ENCODE measurements at regions not wholly inside any gene's neighbourhood (a gene's known extent, or its start where the extent isn't known, plus 50 kb on each side); places are given as distances from the start of the nearest gene placed in this dataset.
"Not testable (repeated sequence)": the region's sequence is repeated elsewhere in the genome, so short reads cannot be mapped to it uniquely, and the experiment has no call there.

- DNase-seq (ENCODE audit: low read depth in 4 of 4, low spot score in 2 of 4): no peak
Observed at GRCh38 chr3:176106380-176106779, 1090.9 kb downstream of the TBL1XR1 start.

- no peak for DNase-seq (ENCODE audit: low read depth in 4 of 4, low spot score in 2 of 4)
Observed at GRCh38 chr3:176097027-176097426, 1100.3 kb downstream of the TBL1XR1 start.

- not testable (repeated sequence) for DNase-seq (ENCODE audit: low read depth in 4 of 4, low spot score in 2 of 4)
Observed at GRCh38 chr3:176093892-176094291, 1103.4 kb downstream of the TBL1XR1 start.

GRCh38 chr3:176090727-176091126, 1106.6 kb downstream of the TBL1XR1 start:
- DNase-seq (ENCODE audit: low read depth in 4 of 4, low spot score in 2 of 4): no peak

GRCh38 chr3:176088962-176089383, 1108.3 kb downstream of the TBL1XR1 start:
- DNase-seq (ENCODE audit: low read depth in 4 of 4, low spot score in 2 of 4): no peak

GRCh38 chr3:176087066-176087697, 1110.1 kb downstream of the TBL1XR1 start:
- DNase-seq (ENCODE audit: low read depth in 4 of 4, low spot score in 2 of 4): no peak

GRCh38 chr3:176079785-176080184, 1117.5 kb downstream of the TBL1XR1 start:
- DNase-seq (ENCODE audit: low read depth in 4 of 4, low spot score in 2 of 4): no peak

GRCh38 chr3:176078906-176079305, 1118.4 kb downstream of the TBL1XR1 start:
- DNase-seq (ENCODE audit: low read depth in 4 of 4, low spot score in 2 of 4): no peak

GRCh38 chr3:176075491-176075890, 1121.8 kb downstream of the TBL1XR1 start:
- DNase-seq (ENCODE audit: low read depth in 4 of 4, low spot score in 2 of 4): no peak

GRCh38 chr3:176075046-176075445, 1122.2 kb downstream of the TBL1XR1 start:
- DNase-seq (ENCODE audit: low read depth in 4 of 4, low spot score in 2 of 4): no peak

- DNase-seq (ENCODE audit: low read depth in 4 of 4, low spot score in 2 of 4): no peak
Observed at GRCh38 chr3:176074096-176074495, 1123.2 kb downstream of the TBL1XR1 start.

- DNase-seq (ENCODE audit: low read depth in 4 of 4, low spot score in 2 of 4): no peak
Observed at GRCh38 chr3:176071943-176072342, 1125.3 kb downstream of the TBL1XR1 start.

- DNase-seq (ENCODE audit: low read depth in 4 of 4, low spot score in 2 of 4): no peak
Observed at GRCh38 chr3:176068750-176069149, 1128.5 kb downstream of the TBL1XR1 start.

- no peak for DNase-seq (ENCODE audit: low read depth in 4 of 4, low spot score in 2 of 4)
Observed at GRCh38 chr3:176058856-176059255, 1138.4 kb downstream of the TBL1XR1 start.

GRCh38 chr3:176055836-176056235, 1141.4 kb downstream of the TBL1XR1 start:
- DNase-seq (ENCODE audit: low read depth in 4 of 4, low spot score in 2 of 4): no peak

- no peak for DNase-seq (ENCODE audit: low read depth in 4 of 4, low spot score in 2 of 4)
Observed at GRCh38 chr3:176051766-176052165, 1145.5 kb downstream of the TBL1XR1 start.

- peak in 2 of 4 donors; percentile 4 to 6 for DNase-seq (ENCODE audit: low read depth in 4 of 4, low spot score in 2 of 4)
Observed at GRCh38 chr3:176046703-176047102, 1150.6 kb downstream of the TBL1XR1 start.

GRCh38 chr3:176041812-176042211, 1155.5 kb downstream of the TBL1XR1 start:
- DNase-seq (ENCODE audit: low read depth in 4 of 4, low spot score in 2 of 4): no peak

- DNase-seq (ENCODE audit: low read depth in 4 of 4, low spot score in 2 of 4): no peak
Observed at GRCh38 chr3:176041185-176041584, 1156.1 kb downstream of the TBL1XR1 start.

- DNase-seq (ENCODE audit: low read depth in 4 of 4, low spot score in 2 of 4): no peak
Observed at GRCh38 chr3:176037636-176038035, 1159.6 kb downstream of the TBL1XR1 start.

- DNase-seq (ENCODE audit: low read depth in 4 of 4, low spot score in 2 of 4): no peak
Observed at GRCh38 chr3:176032043-176032442, 1165.2 kb downstream of the TBL1XR1 start.

GRCh38 chr3:176016203-176016602, 1157.1 kb downstream of the NAALADL2 start:
- DNase-seq (ENCODE audit: low read depth in 4 of 4, low spot score in 2 of 4): not testable (repeated sequence)

GRCh38 chr3:176015228-176015627, 1156.1 kb downstream of the NAALADL2 start:
- not testable (repeated sequence) for DNase-seq (ENCODE audit: low read depth in 4 of 4, low spot score in 2 of 4)

All from left renal cortex interstitium (tissue), 4 donors.